ENCODE measurements at regions not wholly inside any gene's neighbourhood (a gene's known extent, or its start where the extent isn't known, plus 50 kb on each side); places are given as distances from the start of the nearest gene placed in this dataset.

GRCh38 chr1:36605942-36606640 lies 123.4 kb upstream of the CSF3R start:
- Histone ChIP-seq H3K18ac (ENCODE audit: low read length) (no peak overlapping the region), H3K9ac (ENCODE audit: low read length) (no peak overlapping the region), H2BK5ac (ENCODE audit: low read length) (no peak overlapping the region), H3K23ac (ENCODE audit: low read length) (no peak overlapping the region), H2BK120ac (ENCODE audit: low read depth, low read length) (no peak overlapping the region), H3K4me1 (ENCODE audit: control insufficient read depth, low read depth, low read length) (no peaks in the 10 kb centered on the region), H3K4ac (ENCODE audit: low read depth, low read length) (no peak overlapping the region), H4K8ac (ENCODE audit: low read depth, low read length) (no peak overlapping the region), H3K4me2 (ENCODE audit: low read length) (no peak overlapping the region), H2BK15ac (replicated peaks; ENCODE audit: low read depth) (no peak overlapping the region), H3K36me3 (ENCODE audit: control insufficient read depth, insufficient read depth, low read length) (no peaks in the 10 kb centered on the region), H3K79me1 (ENCODE audit: low read length) (no peaks in the 10 kb centered on the region), H3K4me3 (ENCODE audit: low read length) (no peak overlapping the region), H3K79me2 (ENCODE audit: control insufficient read depth, insufficient read depth, low read length) (no peaks in the 10 kb centered on the region), H3K56ac (ENCODE audit: low read length) (no peak overlapping the region), H2AK5ac (ENCODE audit: low read length) (no peak overlapping the region), H3K27me3 (ENCODE audit: insufficient read depth, low read length, poor library complexity) (no peaks in the 10 kb centered on the region), H3K27ac (ENCODE audit: low read depth, low read length) (no peak overlapping the region), H4K5ac (ENCODE audit: low read length) (no peak overlapping the region)
- no peak for DNase-seq
- WGBS (ENCODE audit: extremely low coverage, insufficient coverage, low lambda C conversion rate) = no CpG with 5 or more reads among the region's 7 CpGs

- H3K18ac ChIP-seq (ENCODE audit: low read length) = no peak overlapping the region
- no peaks in the 10 kb centered on the region for H3K79me2 ChIP-seq (ENCODE audit: control insufficient read depth, insufficient read depth, low read length)
- H3K4me2 ChIP-seq (ENCODE audit: low read length) = no peak overlapping the region
- H3K4me3 ChIP-seq (ENCODE audit: low read length) = no peak overlapping the region
- H2AK5ac ChIP-seq (ENCODE audit: low read length) = no peak overlapping the region
- no peak overlapping the region for H2BK5ac ChIP-seq (ENCODE audit: low read length)
- no peak overlapping the region for H3K9ac ChIP-seq (ENCODE audit: low read length)
- no peak overlapping the region for H4K8ac ChIP-seq (ENCODE audit: low read depth, low read length)
- peak; percentile 26 for DNase-seq
- H3K27me3 ChIP-seq (ENCODE audit: insufficient read depth, low read length, poor library complexity) = no peaks in the 10 kb centered on the region
- no CpG with 5 or more reads among the region's 3 CpGs for WGBS (ENCODE audit: extremely low coverage, insufficient coverage, low lambda C conversion rate)
- no peak overlapping the region for H2BK15ac ChIP-seq (replicated peaks; ENCODE audit: low read depth)
- H3K79me1 ChIP-seq (ENCODE audit: low read length) = no peaks in the 10 kb centered on the region
- H3K23ac ChIP-seq (ENCODE audit: low read length) = no peak overlapping the region
- no peak overlapping the region for H3K27ac ChIP-seq (ENCODE audit: low read depth, low read length)
- no peak overlapping the region for H2BK120ac ChIP-seq (ENCODE audit: low read depth, low read length)
- H3K4me1 ChIP-seq (ENCODE audit: control insufficient read depth, low read depth, low read length) = no peaks in the 10 kb centered on the region
- no peak overlapping the region for H3K56ac ChIP-seq (ENCODE audit: low read length)
- no peaks in the 10 kb centered on the region for H3K36me3 ChIP-seq (ENCODE audit: control insufficient read depth, insufficient read depth, low read length)
- H4K5ac ChIP-seq (ENCODE audit: low read length) = no peak overlapping the region
- H3K4ac ChIP-seq (ENCODE audit: low read depth, low read length) = no peak overlapping the region
These were observed 120.7 kb upstream of the CSF3R start for GRCh38 chr1:36603461-36603860.

GRCh38 chr1:36602184-36602583 lies 119.5 kb upstream of the CSF3R start:
- no peak overlapping the region for H3K4ac ChIP-seq (ENCODE audit: low read depth, low read length)
- no peak overlapping the region for H2BK5ac ChIP-seq (ENCODE audit: low read length)
- no peak overlapping the region for H3K4me3 ChIP-seq (ENCODE audit: low read length)
- H2BK120ac ChIP-seq (ENCODE audit: low read depth, low read length) = no peak overlapping the region
- H3K4me2 ChIP-seq (ENCODE audit: low read length) = no peak overlapping the region
- no peak overlapping the region for H3K27ac ChIP-seq (ENCODE audit: low read depth, low read length)
- H3K36me3 ChIP-seq (ENCODE audit: control insufficient read depth, insufficient read depth, low read length) = no peaks in the 10 kb centered on the region
- no peaks in the 10 kb centered on the region for H3K4me1 ChIP-seq (ENCODE audit: control insufficient read depth, low read depth, low read length)
- H3K56ac ChIP-seq (ENCODE audit: low read length) = no peak overlapping the region
- H3K9ac ChIP-seq (ENCODE audit: low read length) = no peak overlapping the region
- H3K27me3 ChIP-seq (ENCODE audit: insufficient read depth, low read length, poor library complexity) = no peaks in the 10 kb centered on the region
- DNase-seq = no peak
- no peak overlapping the region for H2AK5ac ChIP-seq (ENCODE audit: low read length)
- no peak overlapping the region for H4K8ac ChIP-seq (ENCODE audit: low read depth, low read length)
- no CpG with 5 or more reads among the region's 4 CpGs for WGBS (ENCODE audit: extremely low coverage, insufficient coverage, low lambda C conversion rate)
- H3K18ac ChIP-seq (ENCODE audit: low read length) = no peak overlapping the region
- no peaks in the 10 kb centered on the region for H3K79me2 ChIP-seq (ENCODE audit: control insufficient read depth, insufficient read depth, low read length)
- H3K79me1 ChIP-seq (ENCODE audit: low read length) = no peaks in the 10 kb centered on the region
- H3K23ac ChIP-seq (ENCODE audit: low read length) = no peak overlapping the region
- no peak overlapping the region for H2BK15ac ChIP-seq (replicated peaks; ENCODE audit: low read depth)
- H4K5ac ChIP-seq (ENCODE audit: low read length) = no peak overlapping the region

- H3K18ac ChIP-seq (ENCODE audit: low read length) = no peak overlapping the region
- no peak overlapping the region for H2BK120ac ChIP-seq (ENCODE audit: low read depth, low read length)
- H3K4me3 ChIP-seq (ENCODE audit: low read length) = no peak overlapping the region
- no peaks in the 10 kb centered on the region for H3K36me3 ChIP-seq (ENCODE audit: control insufficient read depth, insufficient read depth, low read length)
- no peak overlapping the region for H3K4ac ChIP-seq (ENCODE audit: low read depth, low read length)
- H4K8ac ChIP-seq (ENCODE audit: low read depth, low read length) = no peak overlapping the region
- H3K4me1 ChIP-seq (ENCODE audit: control insufficient read depth, low read depth, low read length) = no peaks in the 10 kb centered on the region
- H3K4me2 ChIP-seq (ENCODE audit: low read length) = no peak overlapping the region
- no peaks in the 10 kb centered on the region for H3K79me2 ChIP-seq (ENCODE audit: control insufficient read depth, insufficient read depth, low read length)
- H3K27ac ChIP-seq (ENCODE audit: low read depth, low read length) = no peak overlapping the region
- no peak for DNase-seq
- no peak overlapping the region for H4K5ac ChIP-seq (ENCODE audit: low read length)
- H2BK15ac ChIP-seq (replicated peaks; ENCODE audit: low read depth) = no peak overlapping the region
- WGBS (ENCODE audit: extremely low coverage, insufficient coverage, low lambda C conversion rate) = no CpG with 5 or more reads among the region's 1 CpG
- H2BK5ac ChIP-seq (ENCODE audit: low read length) = no peak overlapping the region
- no peak overlapping the region for H3K9ac ChIP-seq (ENCODE audit: low read length)
- no peaks in the 10 kb centered on the region for H3K79me1 ChIP-seq (ENCODE audit: low read length)
- H2AK5ac ChIP-seq (ENCODE audit: low read length) = no peak overlapping the region
- no peaks in the 10 kb centered on the region for H3K27me3 ChIP-seq (ENCODE audit: insufficient read depth, low read length, poor library complexity)
- no peak overlapping the region for H3K23ac ChIP-seq (ENCODE audit: low read length)
- no peak overlapping the region for H3K56ac ChIP-seq (ENCODE audit: low read length)
These were observed 117.1 kb upstream of the CSF3R start for GRCh38 chr1:36599828-36600227.

- Histone ChIP-seq H3K79me2 (ENCODE audit: control insufficient read depth, insufficient read depth, low read length) (no peaks in the 10 kb centered on the region), H3K4me1 (ENCODE audit: control insufficient read depth, low read depth, low read length) (no peaks in the 10 kb centered on the region), H3K27me3 (ENCODE audit: insufficient read depth, low read length, poor library complexity) (no peaks in the 10 kb centered on the region), H3K4ac (ENCODE audit: low read depth, low read length) (no peak overlapping the region), H2BK5ac (ENCODE audit: low read length) (no peak overlapping the region), H3K23ac (ENCODE audit: low read length) (no peak overlapping the region), H2AK5ac (ENCODE audit: low read length) (no peak overlapping the region), H3K56ac (ENCODE audit: low read length) (no peak overlapping the region), H4K5ac (ENCODE audit: low read length) (no peak overlapping the region), H3K79me1 (ENCODE audit: low read length) (no peaks in the 10 kb centered on the region), H2BK120ac (ENCODE audit: low read depth, low read length) (no peak overlapping the region), H3K4me2 (ENCODE audit: low read length) (no peak overlapping the region), H3K9ac (ENCODE audit: low read length) (no peak overlapping the region), H2BK15ac (replicated peaks; ENCODE audit: low read depth) (no peak overlapping the region), H3K27ac (ENCODE audit: low read depth, low read length) (no peak overlapping the region), H3K4me3 (ENCODE audit: low read length) (no peak overlapping the region), H4K8ac (ENCODE audit: low read depth, low read length) (no peak overlapping the region), H3K36me3 (ENCODE audit: control insufficient read depth, insufficient read depth, low read length) (no peaks in the 10 kb centered on the region), H3K18ac (ENCODE audit: low read length) (no peak overlapping the region)
- no peak for DNase-seq
- no CpG with 5 or more reads among the region's 5 CpGs for WGBS (ENCODE audit: extremely low coverage, insufficient coverage, low lambda C conversion rate)
These were observed 114.8 kb upstream of the CSF3R start for GRCh38 chr1:36597514-36597913.

- H2BK15ac ChIP-seq (replicated peaks; ENCODE audit: low read depth) = no peak overlapping the region
- no peak overlapping the region for H2BK120ac ChIP-seq (ENCODE audit: low read depth, low read length)
- no peak overlapping the region for H3K27ac ChIP-seq (ENCODE audit: low read depth, low read length)
- no peak overlapping the region for H3K4ac ChIP-seq (ENCODE audit: low read depth, low read length)
- H3K18ac ChIP-seq (ENCODE audit: low read length) = no peak overlapping the region
- H3K4me3 ChIP-seq (ENCODE audit: low read length) = no peak overlapping the region
- H2BK5ac ChIP-seq (ENCODE audit: low read length) = no peak overlapping the region
- no peaks in the 10 kb centered on the region for H3K36me3 ChIP-seq (ENCODE audit: control insufficient read depth, insufficient read depth, low read length)
- no CpG with 5 or more reads among the region's 11 CpGs for WGBS (ENCODE audit: extremely low coverage, insufficient coverage, low lambda C conversion rate)
- no peak overlapping the region for H2AK5ac ChIP-seq (ENCODE audit: low read length)
- H3K27me3 ChIP-seq (ENCODE audit: insufficient read depth, low read length, poor library complexity) = no peaks in the 10 kb centered on the region
- no peak overlapping the region for H3K9ac ChIP-seq (ENCODE audit: low read length)
- no peak overlapping the region for H4K8ac ChIP-seq (ENCODE audit: low read depth, low read length)
- no peak for DNase-seq
- H3K56ac ChIP-seq (ENCODE audit: low read length) = no peak overlapping the region
- no peak overlapping the region for H3K23ac ChIP-seq (ENCODE audit: low read length)
- no peak overlapping the region for H3K4me2 ChIP-seq (ENCODE audit: low read length)
- no peaks in the 10 kb centered on the region for H3K79me1 ChIP-seq (ENCODE audit: low read length)
- H4K5ac ChIP-seq (ENCODE audit: low read length) = no peak overlapping the region
- H3K79me2 ChIP-seq (ENCODE audit: control insufficient read depth, insufficient read depth, low read length) = no peaks in the 10 kb centered on the region
- H3K4me1 ChIP-seq (ENCODE audit: control insufficient read depth, low read depth, low read length) = no peaks in the 10 kb centered on the region
These were observed 113.2 kb upstream of the CSF3R start for GRCh38 chr1:36595921-36596320.
